K562 (cell line): ENCODE measurements at regions not wholly inside any gene's neighbourhood (a gene's known extent, or its start where the extent isn't known, plus 50 kb on each side); places are given as distances from the start of the nearest gene placed in this dataset.

Experiments used
- ATAC-seq: fragments of 200-7000 bp; cut with Tn5 transposase; 3 replicates; pipeline ENCODE4 v1.9.1; 2020; ENCODE audit warnings: moderate library complexity
- BruUV-seq: library from RNA; stranded (reverse); fragments of 400-500 nt; replicated peaks from 2 replicates; lab custom pipeline; 2021; lab: Mats Ljungman, UMichigan
- CTCF ChIA-PET: fragments of 300-600 bp; formaldehyde crosslinking; extraction: SDS; loops from one replicate; lab custom pipeline; 2021; ENCODE audit warnings: low intra/inter-chr PET ratio; lab: Yijun Ruan, JAX
- POLR2A ChIA-PET: fragments of 300-600, 350-650 bp; sonication (Branson Sonifier 250); formaldehyde crosslinking; extraction: SDS; loops from one replicate; lab custom pipeline; 2021; ENCODE audit warnings: antibody characterized with exemption, inconsistent platforms; lab: Yijun Ruan, JAX
- DNase-seq, 4 experiments: peaks; one replicate each; pipeline versions ENCODE4 v3.0.0 to v3.0.0-alpha.2; 2011 to 2018; ENCODE audit warnings: low spot score in 3 of 4, mixed read lengths in 3 of 4; ENCODE audit errors: extremely low read depth in 1 of 4
- FAIRE-seq: peaks from 2 replicates; lab custom pipeline; 2011; peaks lifted over from hg19 to GRCh38; lab: Jason Lieb, UNC
- H2AFZ ChIP-seq: 2 replicates; pipeline ENCODE4 v1.6.0; 2011; ENCODE audit warnings: low read depth, low read length, control low read depth, inconsistent platforms
- H3K27ac ChIP-seq: fragments of 200-600 bp; 3 replicates; pipeline ENCODE4 v1.8.0; 2011; ENCODE audit warnings: low read depth, mild to moderate bottlenecking, control low read depth, inconsistent platforms, low read length, moderate library complexity, mixed read lengths; ENCODE audit errors: extremely low read depth
- H3K27me3 ChIP-seq, 2 experiments: fragments of 300-600 bp in 1 of 2; 2 replicates in 1 of 2; 3 replicates in 1 of 2; pipeline versions ENCODE4 v1.6.0 to v1.8.0; 2011; ENCODE audit warnings: inconsistent platforms in 2 of 2, low read length in 2 of 2, mild to moderate bottlenecking in 1 of 2, mixed read lengths in 1 of 2, moderate library complexity in 1 of 2; ENCODE audit not compliant: control insufficient read depth in 2 of 2, insufficient read depth in 2 of 2
- H3K36me3 ChIP-seq: fragments of 300-600 bp; 3 replicates; pipeline ENCODE4 v1.8.0; 2011; ENCODE audit warnings: mild to moderate bottlenecking, low read length, inconsistent platforms; ENCODE audit not compliant: control insufficient read depth, insufficient read depth
- H3K4me1 ChIP-seq, 2 experiments: fragments of 200-600 bp in 1 of 2; replicated peaks in 1 of 2; 2 replicates in 1 of 2; 3 replicates in 1 of 2; pipeline versions ENCODE4 v1.5.1 to v1.8.0; 2011; ENCODE audit warnings: inconsistent platforms in 2 of 2, low read length in 2 of 2, mild to moderate bottlenecking in 1 of 2, mixed read lengths in 1 of 2, moderate library complexity in 1 of 2; ENCODE audit not compliant: control insufficient read depth in 2 of 2, insufficient read depth in 2 of 2
- H3K4me2 ChIP-seq: 2 replicates; pipeline ENCODE4 v1.6.1; 2011; ENCODE audit warnings: low read length, control low read depth, inconsistent platforms, mixed read lengths; ENCODE audit not compliant: insufficient read depth
- H3K4me3 ChIP-seq: fragments of 200-600 bp; sonication (generic), shearing (Covaris generic); 2 replicates; pipeline ENCODE4 v1.5.1; 2016; ENCODE audit warnings: control low read depth, inconsistent platforms
- H3K79me2 ChIP-seq: fragments of 200-600 bp; 3 replicates; pipeline ENCODE4 v1.8.0; 2011; ENCODE audit warnings: low read length, inconsistent platforms; ENCODE audit not compliant: control insufficient read depth, insufficient read depth
- H3K9ac ChIP-seq, 2 experiments: 2 replicates each; pipeline versions ENCODE4 v1.6.0 to v1.6.1; 2011; ENCODE audit warnings: low read depth in 2 of 2, low read length in 2 of 2, control low read depth in 1 of 2, inconsistent platforms in 1 of 2, mild to moderate bottlenecking in 1 of 2, mixed read lengths in 1 of 2; ENCODE audit not compliant: insufficient read depth in 1 of 2
- H3K9me1 ChIP-seq: one replicate; pipeline ENCODE4 v1.6.0; 2011; ENCODE audit warnings: inconsistent platforms, mild to moderate bottlenecking, low read length, moderate library complexity; ENCODE audit not compliant: control insufficient read depth, insufficient read depth
- H3K9me3 ChIP-seq: replicated peaks from 2 replicates; pipeline ENCODE4 v1.5.1; 2011; ENCODE audit warnings: low read depth, low read length, inconsistent platforms; ENCODE audit not compliant: control insufficient read depth, insufficient read depth
- H4K20me1 ChIP-seq: replicated peaks from 2 replicates; pipeline ENCODE4 v1.6.1; 2011; ENCODE audit warnings: low read length, inconsistent platforms, mixed read lengths; ENCODE audit not compliant: control insufficient read depth, insufficient read depth
- CEBPB ChIP-seq: fragments of 450-650 bp; IDR thresholded peaks from 2 replicates; pipeline ENCODE4 v1.6.1; 2016; ENCODE audit warnings: missing genetic modification characterization, missing compliant biosample characterization
- WGBS: fragments of 100-300 bp; shearing (Covaris generic); methylation state at CpG from one replicate; pipeline ENCODE4 v1.1.6; 2016; ENCODE audit warnings: low coverage, mixed read lengths; ENCODE audit not compliant: insufficient coverage; ENCODE audit errors: missing lambda C conversion rate; 5-methylcytosine and 5-hydroxymethylcytosine counted together
- in situ Hi-C: fragments of 300-500 bp; cut with MboI; formaldehyde crosslinking; loops from 4 replicates; pipeline ENCODE4 v1.15.0; 2018; ENCODE audit warnings: inconsistent platforms, mixed read lengths
- intact Hi-C: fragments of 100-400 bp; cut with micrococcal nuclease; formaldehyde crosslinking; loops from 2 replicates; pipeline ENCODE4 v1.14.2; 2022
- TF ChIP-seq, protein P1 (sequence below): fragments of 450-650 bp; IDR thresholded peaks from 2 replicates; pipeline ENCODE4 v1.6.1; 2017; ENCODE audit warnings: antibody characterized with exemption, mild to moderate bottlenecking

DNA sequence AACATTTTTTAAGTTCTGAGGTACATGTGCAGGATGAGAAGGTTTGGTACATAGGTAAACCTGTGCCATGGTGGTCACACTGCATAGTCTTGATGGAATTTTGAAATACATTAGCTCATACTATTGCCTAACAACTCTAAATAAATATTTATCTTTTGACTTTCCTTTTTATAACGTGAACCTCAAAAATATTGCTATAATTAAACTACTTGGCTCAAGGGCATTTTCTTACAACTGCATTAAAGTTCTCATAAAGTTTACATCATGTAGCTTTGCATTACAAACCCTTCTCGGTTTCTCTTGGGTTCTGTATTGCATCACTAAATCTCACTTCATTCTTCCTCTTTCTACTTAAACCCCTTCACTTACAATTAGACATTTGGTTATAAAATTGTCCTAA lies 636.0 kb upstream of the PTCHD4 start:
- Histone ChIP-seq H3K36me3 (no peaks in the 10 kb centered on the region), H3K27ac (no peak overlapping the region), H2AFZ (no peak overlapping the region), H4K20me1 (no peaks in the 10 kb centered on the region), H3K27me3 (no peaks in the 10 kb centered on the region), H3K9me3 (no peaks in the 10 kb centered on the region), H3K9me1 (no peaks in the 10 kb centered on the region), H3K4me1 (no peaks in the 10 kb centered on the region), H3K4me3 (no peak overlapping the region), H3K9ac (no peak overlapping the region), H3K4me2 (no peak overlapping the region), H3K79me2 (no peaks in the 10 kb centered on the region)
- in situ Hi-C loops (no loop called here), intact Hi-C loops (no loop called here)
- ATAC-seq, result no peak
- 0% methylated on average over 2 of the region's 2 CpGs for WGBS
- DNase-seq, result no peak
- BruUV-seq, result no TSS peak
- no peak for FAIRE-seq
- CTCF ChIA-PET, result no interaction called here
- POLR2A ChIA-PET, result no interaction called here
- TF ChIP-seq CEBPB (tag), result 0 out of 2 replicates have a peak, but pooled peaks have one; percentile 6
- TF ChIP-seq, protein P1, sequence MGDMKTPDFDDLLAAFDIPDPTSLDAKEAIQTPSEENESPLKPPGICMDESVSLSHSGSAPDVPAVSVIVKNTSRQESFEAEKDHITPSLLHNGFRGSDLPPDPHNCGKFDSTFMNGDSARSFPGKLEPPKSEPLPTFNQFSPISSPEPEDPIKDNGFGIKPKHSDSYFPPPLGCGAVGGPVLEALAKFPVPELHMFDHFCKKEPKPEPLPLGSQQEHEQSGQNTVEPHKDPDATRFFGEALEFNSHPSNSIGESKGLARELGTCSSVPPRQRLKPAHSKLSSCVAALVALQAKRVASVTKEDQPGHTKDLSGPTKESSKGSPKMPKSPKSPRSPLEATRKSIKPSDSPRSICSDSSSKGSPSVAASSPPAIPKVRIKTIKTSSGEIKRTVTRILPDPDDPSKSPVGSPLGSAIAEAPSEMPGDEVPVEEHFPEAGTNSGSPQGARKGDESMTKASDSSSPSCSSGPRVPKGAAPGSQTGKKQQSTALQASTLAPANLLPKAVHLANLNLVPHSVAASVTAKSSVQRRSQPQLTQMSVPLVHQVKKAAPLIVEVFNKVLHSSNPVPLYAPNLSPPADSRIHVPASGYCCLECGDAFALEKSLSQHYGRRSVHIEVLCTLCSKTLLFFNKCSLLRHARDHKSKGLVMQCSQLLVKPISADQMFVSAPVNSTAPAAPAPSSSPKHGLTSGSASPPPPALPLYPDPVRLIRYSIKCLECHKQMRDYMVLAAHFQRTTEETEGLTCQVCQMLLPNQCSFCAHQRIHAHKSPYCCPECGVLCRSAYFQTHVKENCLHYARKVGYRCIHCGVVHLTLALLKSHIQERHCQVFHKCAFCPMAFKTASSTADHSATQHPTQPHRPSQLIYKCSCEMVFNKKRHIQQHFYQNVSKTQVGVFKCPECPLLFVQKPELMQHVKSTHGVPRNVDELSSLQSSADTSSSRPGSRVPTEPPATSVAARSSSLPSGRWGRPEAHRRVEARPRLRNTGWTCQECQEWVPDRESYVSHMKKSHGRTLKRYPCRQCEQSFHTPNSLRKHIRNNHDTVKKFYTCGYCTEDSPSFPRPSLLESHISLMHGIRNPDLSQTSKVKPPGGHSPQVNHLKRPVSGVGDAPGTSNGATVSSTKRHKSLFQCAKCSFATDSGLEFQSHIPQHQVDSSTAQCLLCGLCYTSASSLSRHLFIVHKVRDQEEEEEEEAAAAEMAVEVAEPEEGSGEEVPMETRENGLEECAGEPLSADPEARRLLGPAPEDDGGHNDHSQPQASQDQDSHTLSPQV, result no peak
